ENCODE measurements at regions not wholly inside any gene's neighbourhood (a gene's known extent, or its start where the extent isn't known, plus 50 kb on each side); places are given as distances from the start of the nearest gene placed in this dataset.

GRCh38 chr13:74361274-74361673 is 227.1 kb upstream of the KLF12 start:
- no peak overlapping the region for H3K4me3 ChIP-seq (ENCODE audit: control insufficient read depth, low read depth, low read length)
- no peak for TF ChIP-seq CTCF (IDR thresholded peaks at IDR 0.05; ENCODE audit: control insufficient read depth, insufficient read depth, low read depth, low read length, missing control alignments)
- DNase-seq (ENCODE audit: low read depth): no peak

GRCh38 chr13:74346960-74347359 is 212.8 kb upstream of the KLF12 start:
- no peak for TF ChIP-seq CTCF (IDR thresholded peaks at IDR 0.05; ENCODE audit: control insufficient read depth, insufficient read depth, low read depth, low read length, missing control alignments)
- H3K4me3 ChIP-seq (ENCODE audit: control insufficient read depth, low read depth, low read length): no peak overlapping the region
- DNase-seq (ENCODE audit: low read depth): no peak

GRCh38 chr13:74338341-74338740 is 204.1 kb upstream of the KLF12 start:
- no peak overlapping the region for H3K4me3 ChIP-seq (ENCODE audit: control insufficient read depth, low read depth, low read length)
- no peak for TF ChIP-seq CTCF (IDR thresholded peaks at IDR 0.05; ENCODE audit: control insufficient read depth, insufficient read depth, low read depth, low read length, missing control alignments)
- DNase-seq (ENCODE audit: low read depth): no peak

- no peak overlapping the region for H3K4me3 ChIP-seq (ENCODE audit: control insufficient read depth, low read depth, low read length)
- no peak for DNase-seq (ENCODE audit: low read depth)
- no peak for TF ChIP-seq CTCF (IDR thresholded peaks at IDR 0.05; ENCODE audit: control insufficient read depth, insufficient read depth, low read depth, low read length, missing control alignments)
Measured at GRCh38 chr13:74336546-74336945, 202.3 kb upstream of the KLF12 start.

GRCh38 chr13:74335370-74335769 is 201.2 kb upstream of the KLF12 start:
- no peak for DNase-seq (ENCODE audit: low read depth)
- H3K4me3 ChIP-seq (ENCODE audit: control insufficient read depth, low read depth, low read length): no peak overlapping the region
- no peak for TF ChIP-seq CTCF (IDR thresholded peaks at IDR 0.05; ENCODE audit: control insufficient read depth, insufficient read depth, low read depth, low read length, missing control alignments)

GRCh38 chr13:74329962-74330361 is 195.8 kb upstream of the KLF12 start:
- TF ChIP-seq CTCF (IDR thresholded peaks at IDR 0.05; ENCODE audit: control insufficient read depth, insufficient read depth, low read depth, low read length, missing control alignments): no peak
- DNase-seq (ENCODE audit: low read depth): no peak
- no peak overlapping the region for H3K4me3 ChIP-seq (ENCODE audit: control insufficient read depth, low read depth, low read length)

- TF ChIP-seq CTCF (IDR thresholded peaks at IDR 0.05; ENCODE audit: control insufficient read depth, insufficient read depth, low read depth, low read length, missing control alignments): no peak
- DNase-seq (ENCODE audit: low read depth): peak; percentile 57
- H3K4me3 ChIP-seq (ENCODE audit: control insufficient read depth, low read depth, low read length): no peak overlapping the region
Measured at GRCh38 chr13:74325106-74325505, 190.9 kb upstream of the KLF12 start.
